Activated T-cell treated with anti-CD3 and anti-CD28 coated beads, Interleukin-2, amount 50 U/mL, for 48 hours (primary cell): ENCODE measurements at regions not wholly inside any gene's neighbourhood (a gene's known extent, or its start where the extent isn't known, plus 50 kb on each side); places are given as distances from the start of the nearest gene placed in this dataset.
"Not testable (repeated sequence)": the region's sequence is repeated elsewhere in the genome, so short reads cannot be mapped to it uniquely, and the experiment has no call there.

Experiments used
- DNase-seq, 2 experiments: peaks; one replicate each; pipeline ENCODE4 v3.0.0-alpha.2; 2020

DNA sequence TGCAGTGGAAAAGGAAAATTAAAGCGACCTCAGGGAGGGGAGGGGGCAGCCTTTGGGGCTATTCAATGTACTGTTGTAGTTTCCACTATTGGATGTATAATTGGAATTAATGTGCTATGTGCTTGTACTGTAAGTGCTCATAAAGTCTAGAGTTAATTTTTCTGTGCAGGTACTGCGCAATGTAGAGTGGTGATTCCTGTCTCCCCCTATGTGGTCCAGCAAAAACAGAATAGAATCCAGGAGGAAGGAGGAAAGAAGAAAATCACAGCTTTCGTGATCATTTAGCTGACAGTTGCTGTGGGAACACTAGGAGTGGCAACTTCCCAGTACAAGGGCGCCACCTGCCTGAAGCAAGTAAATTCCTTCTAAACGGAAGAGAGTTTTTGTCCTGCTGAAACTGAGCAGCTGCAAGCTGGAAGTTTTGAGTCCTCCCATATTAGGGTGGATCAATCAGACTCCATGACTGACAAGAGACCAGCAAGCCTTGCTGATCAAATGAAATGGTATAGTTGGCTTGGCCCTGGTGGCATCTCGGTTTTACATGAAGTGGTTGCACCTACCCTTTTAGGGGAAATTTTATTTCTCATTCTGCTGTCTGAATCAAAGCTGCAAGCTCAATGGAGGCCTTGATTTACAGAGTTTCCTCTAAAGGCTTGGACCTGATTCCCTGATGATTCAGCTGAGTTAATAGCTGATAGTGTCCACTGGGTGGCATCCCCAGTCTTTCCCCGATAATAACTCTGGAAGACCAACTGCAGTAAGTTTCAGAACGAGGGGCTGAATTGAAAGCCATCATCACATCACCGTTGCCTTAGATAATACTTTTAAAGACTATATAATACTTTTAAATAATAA is 299.8 kb downstream of the HGF start:
- peak; percentile 21 to 35 for DNase-seq

DNA sequence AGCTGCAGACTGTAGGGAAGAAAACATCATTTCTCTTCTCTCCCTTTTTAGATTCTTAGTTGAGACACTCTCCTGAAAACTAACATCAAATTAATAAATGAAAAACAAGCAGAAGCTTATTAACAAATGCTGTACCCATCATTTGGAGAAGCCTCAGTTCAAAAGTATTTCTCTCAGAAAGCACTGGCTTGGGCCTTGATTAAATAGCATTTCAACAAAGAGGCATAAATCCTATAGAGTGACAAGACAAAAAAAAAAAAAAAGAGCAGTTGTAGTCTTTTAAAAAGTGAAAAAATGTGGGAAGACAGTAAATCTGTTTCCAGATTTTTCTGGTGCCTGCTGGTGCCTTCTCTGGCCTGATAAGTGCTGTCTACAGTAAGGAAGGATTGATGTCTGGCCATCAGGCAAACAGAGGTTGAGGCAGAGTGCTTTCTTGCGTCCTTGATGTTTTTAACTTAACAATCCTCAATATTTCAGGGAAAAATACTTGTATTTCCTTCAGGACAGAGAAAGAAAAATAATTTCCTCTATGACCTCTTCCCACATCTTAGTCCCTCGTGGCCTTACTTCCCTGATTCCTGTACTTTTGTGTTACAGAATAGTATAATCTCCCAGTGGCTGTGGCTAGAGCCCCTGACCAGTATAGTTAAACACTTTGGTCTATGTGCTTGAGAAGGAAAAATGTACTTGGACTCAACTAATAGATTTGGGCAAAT is 300.5 kb downstream of the HGF start:
- no peak for DNase-seq

DNA sequence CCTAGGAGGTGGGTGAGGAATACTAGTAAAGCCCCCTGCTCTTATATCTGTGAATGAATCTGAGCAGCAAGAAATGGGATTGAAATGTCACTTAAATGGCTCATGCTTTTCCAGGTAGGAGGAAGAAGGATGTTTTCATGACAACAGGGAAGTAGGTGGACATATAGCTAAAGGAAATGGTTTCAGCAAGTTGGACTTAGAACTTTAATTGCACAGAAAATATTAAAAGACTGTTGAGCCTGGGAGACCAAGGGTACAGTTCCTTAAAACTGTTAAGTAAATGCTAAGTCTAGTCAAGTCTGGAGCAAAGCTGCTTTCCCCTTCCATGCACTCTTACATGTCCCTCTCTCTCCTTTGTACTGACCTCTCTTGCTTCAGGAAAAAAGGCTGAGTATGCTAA is 301.3 kb downstream of the HGF start:
- no peak for DNase-seq

DNA sequence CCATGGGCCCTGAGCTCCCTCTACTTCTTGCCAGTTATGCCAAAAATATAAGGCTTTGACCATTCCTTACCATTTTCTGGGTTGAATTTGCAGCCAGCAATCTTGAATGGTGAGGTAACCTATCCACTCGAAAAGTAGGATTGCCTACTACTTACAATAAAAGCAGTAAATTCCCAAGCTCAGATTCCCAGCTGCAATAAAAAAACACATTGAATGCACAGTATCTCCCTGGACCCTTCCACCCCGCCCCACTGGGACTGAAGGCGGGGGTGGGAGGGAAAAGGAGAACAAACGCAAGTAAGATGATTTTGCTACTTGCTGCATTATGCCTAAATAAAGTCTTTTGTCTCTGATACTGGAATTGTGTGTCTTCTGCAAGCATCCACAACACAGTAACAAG is 301.9 kb downstream of the HGF start:
- DNase-seq: no peak

DNA sequence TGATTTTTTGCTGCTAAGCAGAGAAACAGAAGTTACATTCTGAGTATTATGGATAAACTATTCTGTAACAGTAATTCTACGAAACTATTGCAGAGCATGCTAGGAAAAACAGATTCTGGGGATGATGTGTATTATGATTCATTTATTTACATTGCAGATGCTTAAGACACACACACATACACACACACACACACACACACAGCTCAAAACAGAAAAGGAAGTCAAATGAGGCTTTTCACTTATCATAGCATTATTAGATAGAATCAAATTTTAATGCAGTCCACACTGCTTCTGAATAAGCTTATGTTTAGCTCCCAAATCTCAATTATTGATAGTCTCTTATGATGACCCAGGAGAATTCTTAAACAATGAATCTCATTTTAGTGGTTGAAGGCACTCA is 307.2 kb downstream of the HGF start:
- DNase-seq: no peak

DNA sequence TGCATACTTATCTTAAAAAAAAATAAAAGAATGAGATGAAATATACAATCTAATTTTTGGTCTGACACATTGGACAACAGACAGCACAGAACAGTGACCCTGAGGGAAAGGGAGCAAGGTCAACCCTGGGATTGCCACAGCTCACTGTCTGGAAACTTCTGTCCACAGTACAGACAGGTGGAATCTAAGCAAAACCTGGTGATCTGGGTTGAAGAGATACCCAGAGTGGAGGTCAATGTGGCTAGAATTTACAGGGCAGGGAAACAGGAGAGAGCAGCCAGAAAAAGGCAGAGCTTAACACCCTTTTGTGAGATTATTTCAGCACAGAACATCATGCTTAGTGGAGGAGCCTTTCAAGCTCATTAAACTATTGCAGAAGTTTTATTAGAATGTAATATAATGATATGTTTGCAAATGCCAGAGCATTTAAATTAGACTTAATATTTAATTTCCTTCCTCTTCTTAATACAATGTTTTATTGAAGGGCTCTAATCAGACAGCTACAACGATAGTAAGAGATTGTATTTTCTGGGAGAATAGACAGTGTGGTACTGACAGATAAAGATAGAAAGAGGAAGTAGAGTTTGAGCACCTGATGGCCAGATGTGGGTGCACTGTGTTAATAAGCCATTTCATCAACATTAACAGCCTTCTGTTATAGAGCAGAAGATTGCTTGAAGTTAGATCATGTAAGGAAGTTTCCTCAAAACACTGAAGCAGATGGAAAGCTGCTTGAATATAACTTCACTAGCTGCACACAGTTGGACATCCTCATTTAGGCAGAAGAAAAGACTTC is 309.4 kb downstream of the HGF start:
- DNase-seq: no peak

DNA sequence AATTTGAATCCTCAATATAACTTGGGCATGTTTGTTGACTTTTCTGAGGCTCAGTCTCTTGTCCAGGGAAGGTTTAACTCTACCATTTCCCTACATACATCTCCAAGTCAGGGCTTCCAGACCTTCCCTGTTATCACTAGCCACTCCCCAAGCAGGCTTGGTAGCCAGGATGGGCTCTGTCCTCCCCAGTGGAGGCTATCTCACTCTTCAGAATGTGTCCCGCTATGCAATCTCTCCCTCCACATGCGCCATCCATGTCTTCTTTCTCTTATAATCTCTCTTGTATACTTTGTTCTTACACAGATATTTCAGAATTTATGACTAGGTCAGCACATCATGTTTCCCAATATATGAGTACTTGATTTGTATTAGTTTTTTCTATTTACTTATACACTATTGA is 310.4 kb downstream of the HGF start:
- no peak for DNase-seq

DNA sequence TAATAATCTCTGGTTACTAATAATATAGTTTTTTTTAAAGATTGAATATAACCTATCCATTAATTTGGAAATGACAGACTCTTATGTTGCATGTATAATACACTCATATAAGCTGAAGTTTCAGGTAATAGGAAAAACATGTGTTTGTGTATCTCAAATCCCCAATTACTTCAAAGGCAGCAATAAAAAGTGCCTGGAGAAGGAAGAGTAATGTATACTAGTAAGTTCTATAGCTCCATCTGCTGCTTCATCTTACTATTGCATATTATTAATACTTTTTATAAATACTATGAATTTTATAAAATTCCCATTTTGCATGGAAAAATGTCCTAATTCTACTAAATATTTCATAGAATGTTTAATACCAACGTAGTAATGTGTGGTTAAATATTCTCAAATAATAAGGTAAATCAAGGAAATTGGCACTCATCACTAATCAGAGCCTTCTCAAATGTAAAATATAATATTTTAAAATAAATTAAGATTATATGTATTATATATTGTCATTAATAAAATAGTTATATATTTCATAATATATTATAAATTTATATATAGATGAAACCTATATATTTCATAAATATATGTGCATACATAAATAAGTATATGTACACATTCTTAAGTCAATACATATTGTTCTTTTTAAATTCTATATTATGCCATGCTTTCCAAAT is 311.9 kb downstream of the HGF start:
- DNase-seq: no peak

DNA sequence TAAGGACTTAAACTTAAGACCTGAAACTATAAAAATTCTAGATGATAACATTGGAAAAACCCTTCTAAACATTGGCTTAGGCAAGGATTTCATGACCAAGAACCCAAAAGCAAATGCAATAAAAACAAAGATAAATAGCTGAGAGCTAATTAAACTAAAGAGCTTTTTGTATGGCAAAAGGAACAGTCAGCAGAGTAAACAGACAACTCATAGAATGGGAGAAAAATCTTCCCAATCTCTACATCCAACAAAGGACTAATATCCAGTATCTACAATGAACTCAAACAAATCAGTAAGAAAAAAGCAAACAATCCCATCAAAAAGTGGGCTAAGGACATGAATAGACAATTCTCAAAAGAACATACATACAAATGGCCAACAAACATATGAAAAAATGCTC is 316.1 kb downstream of the HGF start:
- not testable (repeated sequence) for DNase-seq

DNA sequence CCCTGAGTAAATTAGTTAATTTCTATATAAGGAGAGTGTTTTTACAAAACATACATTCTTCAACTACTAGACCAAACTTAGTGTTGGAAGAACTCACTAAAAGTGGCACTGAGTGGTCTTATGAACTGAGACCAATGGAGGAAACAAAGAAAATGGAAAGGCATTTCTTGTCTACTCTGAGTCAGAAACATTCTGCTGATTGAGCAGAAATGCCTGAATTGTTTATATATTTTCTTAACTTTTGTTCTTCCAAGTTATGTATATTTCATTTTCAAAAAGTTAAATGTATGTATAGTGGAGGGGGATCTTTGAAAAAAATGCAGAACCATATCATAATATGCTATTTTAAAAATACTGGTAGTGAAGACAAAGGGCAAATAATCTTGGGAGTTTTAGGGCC is 320.7 kb downstream of the HGF start:
- DNase-seq: no peak

DNA sequence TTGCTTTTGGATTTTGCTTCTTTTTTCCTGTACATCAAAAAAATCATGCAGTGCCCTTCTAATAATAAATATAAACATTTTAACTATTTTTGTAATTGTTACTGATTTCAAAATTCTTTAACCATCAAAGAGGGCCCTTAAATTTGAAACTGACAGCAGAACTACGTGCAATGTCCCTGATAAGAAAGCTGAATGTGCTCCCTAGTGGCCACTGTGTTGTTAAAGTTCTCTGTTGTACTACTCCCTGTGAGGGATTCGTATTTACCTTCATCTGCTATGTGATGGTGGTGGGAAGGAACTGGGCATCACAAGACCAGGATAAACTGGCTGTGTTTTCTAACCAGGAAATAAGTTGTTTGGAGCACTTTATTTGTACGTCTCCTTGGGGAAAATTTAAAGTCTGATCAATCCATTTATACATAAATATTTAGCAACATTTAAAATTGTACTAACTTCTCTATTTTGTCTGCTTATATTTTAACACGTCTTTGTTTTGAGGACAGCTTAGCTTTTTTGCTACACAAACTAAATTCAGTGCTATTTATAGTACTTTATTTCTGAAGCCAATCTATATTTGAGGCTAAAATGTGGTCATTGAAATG is 322.4 kb downstream of the HGF start:
- no peak for DNase-seq

DNA sequence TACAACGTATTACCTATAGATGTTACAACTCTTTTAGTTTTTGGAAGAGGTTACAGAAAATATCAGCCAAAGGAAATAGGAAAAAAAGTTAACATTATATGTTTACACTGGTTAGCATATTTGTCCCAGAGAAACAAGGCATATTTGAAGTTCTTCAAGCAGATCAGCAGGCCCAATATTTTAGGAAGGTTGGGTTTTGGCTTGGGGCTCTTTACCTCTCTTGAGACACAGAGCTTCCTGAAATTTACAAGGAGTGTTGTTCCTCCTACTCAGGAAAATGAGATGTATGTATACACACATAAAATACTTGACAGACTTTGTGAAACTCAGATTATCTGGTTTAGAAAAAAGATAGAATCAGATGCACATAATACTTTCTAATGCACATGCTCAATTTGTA is 323.6 kb downstream of the HGF start:
- no peak for DNase-seq

DNA sequence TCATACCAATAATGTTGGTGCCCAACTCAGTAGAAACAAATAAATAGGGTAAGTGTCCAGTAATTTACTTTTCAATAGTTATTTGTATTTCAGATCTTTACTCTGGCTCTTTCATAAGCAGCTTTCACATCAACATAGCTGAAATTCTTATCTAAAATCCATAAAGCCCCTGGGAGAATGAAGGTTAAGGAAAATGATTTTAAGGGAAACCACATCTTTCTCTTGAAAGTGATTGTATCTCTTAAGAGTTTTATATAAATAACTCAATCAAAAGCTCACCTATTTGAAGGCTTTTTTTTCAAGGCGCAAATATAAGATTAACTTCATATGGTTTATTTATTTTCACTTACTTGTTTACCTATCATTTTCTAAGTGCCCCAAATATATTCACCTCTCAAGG is 324.4 kb downstream of the HGF start:
- no peak for DNase-seq

DNA sequence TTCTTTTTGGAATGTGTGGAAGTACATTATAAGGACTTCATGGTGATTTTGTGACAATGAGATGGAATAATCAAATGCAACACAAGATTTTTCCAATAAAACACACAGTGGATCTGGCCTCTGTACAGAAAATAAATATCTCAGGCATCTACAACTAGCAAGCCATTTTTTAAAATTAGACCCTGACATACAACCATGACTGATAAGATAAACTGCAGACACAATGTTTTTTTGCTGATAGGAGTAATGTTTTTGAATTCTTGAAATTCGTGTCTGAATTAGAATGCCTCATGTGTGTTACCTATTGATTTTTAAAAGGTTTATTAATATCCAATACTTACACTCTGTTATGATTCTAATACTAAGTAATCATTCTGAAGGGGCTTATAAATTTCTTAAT is 328.1 kb downstream of the HGF start:
- no peak for DNase-seq

DNA sequence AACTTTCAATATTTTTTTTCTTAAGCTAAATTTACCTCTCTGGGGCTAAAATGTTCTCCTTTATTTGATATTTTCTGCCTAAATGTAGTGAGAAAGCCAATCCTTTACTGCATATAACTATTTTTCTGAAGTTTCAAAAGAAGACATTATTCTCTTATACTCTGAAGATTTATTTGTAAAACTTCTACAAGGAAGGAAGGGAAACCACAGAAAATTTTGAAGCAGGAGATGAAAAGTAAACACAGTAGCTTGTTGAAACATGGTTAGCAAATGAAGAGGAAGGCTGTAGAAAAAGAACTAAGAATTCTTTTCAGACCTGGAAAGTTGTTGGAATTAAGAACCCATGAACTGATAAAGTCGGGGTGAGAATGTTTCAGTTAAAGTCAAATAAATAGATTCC is 330.3 kb downstream of the HGF start:
- DNase-seq: no peak

DNA sequence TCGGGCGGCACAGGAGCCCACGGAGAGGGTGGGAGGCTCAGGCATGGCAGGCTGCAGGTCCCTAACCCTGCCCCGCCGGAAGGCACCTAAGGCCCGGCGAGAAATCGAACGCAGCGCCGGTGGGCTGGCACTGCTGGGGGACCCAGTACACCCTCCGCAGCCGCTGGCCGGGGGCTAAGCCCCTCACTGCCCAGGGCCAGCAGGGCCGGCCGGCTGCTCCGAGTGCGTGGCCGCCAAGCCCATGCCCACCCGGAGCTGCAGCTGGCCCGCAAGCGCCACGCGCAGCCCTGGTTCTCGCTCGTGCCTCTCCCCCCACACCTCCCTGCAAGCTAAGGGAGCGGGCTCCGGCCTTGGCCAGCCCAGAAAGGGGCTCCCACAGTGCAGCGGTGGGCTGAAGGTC is 332.7 kb downstream of the HGF start:
- DNase-seq: not testable (repeated sequence)

DNA sequence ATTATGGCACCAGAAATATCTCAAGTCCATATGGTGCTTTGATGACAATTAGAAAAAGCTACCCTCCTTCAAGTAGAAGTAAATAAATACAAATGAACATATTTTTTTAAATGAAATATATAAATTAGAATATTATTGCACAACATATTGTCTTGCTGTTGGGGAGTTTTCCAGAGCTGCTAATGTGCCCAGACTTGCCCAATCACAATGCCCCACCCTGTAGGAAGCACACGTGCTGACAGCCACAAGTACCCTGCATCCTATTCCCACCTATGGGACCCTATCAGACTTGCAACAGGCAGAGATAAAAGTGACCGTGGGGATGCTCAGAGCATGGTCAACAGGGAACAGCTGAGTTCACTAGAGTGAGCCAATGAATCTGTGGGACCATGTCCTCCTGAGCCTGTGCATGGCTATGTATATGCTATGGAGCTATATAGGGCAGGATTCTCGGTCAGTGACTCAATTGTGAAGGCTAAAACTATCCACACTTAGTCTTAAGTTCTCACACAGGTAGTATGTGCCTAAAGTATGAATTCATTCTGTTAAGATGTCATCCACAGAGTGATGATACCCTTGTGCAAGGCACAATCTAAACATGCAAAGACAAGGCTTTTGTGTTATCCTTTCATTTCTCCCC is 336.0 kb downstream of the HGF start:
- DNase-seq: no peak

DNA sequence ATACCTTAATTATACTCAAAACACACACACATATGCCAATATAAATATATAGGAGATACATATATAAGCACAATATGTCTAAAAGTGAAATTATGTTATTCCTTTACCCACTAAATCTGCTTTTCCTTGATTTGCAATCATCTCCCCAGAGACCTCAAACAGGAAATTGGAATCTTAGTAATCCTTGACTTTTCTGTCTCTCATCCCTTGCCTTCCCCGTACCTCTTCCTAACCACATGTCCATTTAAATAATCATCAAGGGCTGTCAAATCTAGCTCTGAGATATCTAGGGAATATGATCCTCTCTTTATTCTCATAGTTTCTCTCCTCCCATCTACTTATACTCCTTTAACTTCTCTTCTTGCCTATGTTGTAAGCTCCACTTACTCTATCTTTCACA is 336.6 kb downstream of the HGF start:
- DNase-seq: no peak

DNA sequence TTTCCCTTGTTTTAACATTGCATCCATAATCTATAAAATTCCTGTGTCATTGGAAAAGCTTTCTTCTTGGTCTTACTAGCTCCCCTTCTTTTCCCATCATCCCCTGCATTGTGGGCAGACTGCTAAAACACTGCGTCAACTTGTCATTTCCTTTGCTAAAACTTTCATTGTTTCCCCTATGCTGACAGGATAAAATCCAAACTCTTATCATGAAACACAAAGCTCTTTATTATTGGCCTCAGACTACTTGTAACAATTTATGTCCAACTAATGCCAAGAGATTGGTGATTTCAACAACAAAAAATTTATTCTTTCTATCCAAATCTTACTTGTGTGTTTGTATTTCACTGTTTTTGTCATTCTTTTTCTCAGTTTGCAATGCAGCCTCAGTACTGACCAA is 339.1 kb downstream of the HGF start:
- no peak for DNase-seq

DNA sequence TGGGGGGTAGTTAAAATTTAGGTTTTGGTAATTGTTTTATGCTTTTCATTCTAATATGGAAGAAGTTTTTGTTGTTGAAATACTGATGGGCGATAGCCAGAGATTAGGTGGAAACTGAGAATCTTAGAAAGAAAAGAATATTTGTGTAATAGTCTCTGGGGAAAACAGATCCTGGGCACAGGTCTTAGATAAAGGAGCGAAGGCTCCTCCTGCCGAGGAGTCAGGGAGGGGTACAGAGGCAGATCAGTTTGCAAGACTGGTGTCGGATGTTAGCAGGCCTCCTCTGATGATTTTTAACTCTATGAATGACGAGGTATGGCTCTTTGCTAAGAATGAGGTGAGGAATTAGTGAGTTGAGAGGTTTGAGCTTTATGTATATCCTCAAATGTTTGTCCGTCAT is 339.7 kb downstream of the HGF start:
- DNase-seq: no peak

DNA sequence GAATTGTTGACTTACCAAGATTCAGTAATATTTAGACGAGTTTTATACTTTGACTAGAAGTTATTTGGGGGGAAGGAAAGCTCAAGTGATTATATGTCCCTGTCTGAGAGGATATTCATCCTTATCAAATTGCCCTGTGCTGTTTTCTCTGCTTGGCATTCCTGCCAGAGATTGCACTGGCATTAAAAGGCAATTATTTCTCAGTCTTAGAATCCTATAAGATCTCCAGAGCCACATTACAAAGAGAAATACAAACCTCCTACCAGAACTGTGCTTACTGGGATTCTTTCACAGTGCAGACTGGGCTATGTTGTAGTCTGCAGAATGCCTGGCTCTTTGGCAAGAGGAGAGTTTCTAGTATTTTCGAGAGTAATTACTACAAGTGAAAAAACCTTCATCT is 342.4 kb downstream of the HGF start:
- DNase-seq: no peak

DNA sequence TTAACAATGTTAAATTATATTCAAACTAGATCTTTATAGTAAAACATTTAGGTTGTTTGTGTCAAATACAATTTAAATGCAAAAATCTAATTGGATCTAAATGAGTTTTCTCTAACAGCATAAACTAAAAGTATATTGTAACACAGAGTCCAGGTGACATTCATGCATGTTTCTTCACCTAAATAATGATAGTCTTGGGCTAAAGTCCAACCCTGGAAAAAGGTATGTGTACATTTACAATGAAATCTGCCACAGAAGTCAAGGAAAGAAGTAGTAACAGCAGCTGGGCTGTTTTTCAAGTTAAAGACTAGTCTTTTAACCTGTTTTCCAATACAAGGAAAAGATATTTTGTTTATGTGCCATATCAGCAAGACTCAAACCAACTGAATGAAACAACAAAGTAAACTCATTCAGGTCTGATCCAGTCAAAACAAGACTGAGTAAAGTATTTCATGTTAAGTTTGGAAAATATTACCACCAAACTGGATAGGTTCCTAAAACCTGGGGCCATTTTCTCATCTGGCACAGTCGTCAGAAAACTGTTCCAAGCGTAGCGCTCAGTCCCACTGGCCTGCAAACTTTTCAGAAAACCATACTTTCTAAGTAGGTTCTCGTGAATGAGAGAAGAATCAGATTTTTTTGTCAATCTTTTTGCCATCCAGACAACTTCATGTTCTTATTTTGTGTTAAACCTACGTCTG is 349.2 kb downstream of the HGF start:
- DNase-seq: no peak
